ENCODE measurements at regions not wholly inside any gene's neighbourhood (a gene's known extent, or its start where the extent isn't known, plus 50 kb on each side); places are given as distances from the start of the nearest gene placed in this dataset.

GRCh38 chr10:125214283-125214570 is 53.9 kb upstream of the CTBP2 start:
- Histone ChIP-seq H3K4me1 (ENCODE audit: control insufficient read depth, extremely low read depth, insufficient read depth, low read length) (peaks cover 11% of the 10 kb centered on the region), H3K4me2 (ENCODE audit: control insufficient read depth, extremely low read depth, insufficient read depth, low read depth, low read length) (no peak overlapping the region), H3K27ac (ENCODE audit: control insufficient read depth, insufficient read depth, low read length) (no peak overlapping the region), H3K27me3 (ENCODE audit: control insufficient read depth, extremely low read depth, insufficient read depth, low read length) (no peaks in the 10 kb centered on the region), H3K9me1 (ENCODE audit: control insufficient read depth, extremely low read depth, insufficient read depth, low read length) (no peaks in the 10 kb centered on the region), H3K9ac (ENCODE audit: control insufficient read depth, extremely low read depth, insufficient read depth, low read length) (no peak overlapping the region), H3K9me3 (ENCODE audit: control insufficient read depth, low read depth, low read length) (no peaks in the 10 kb centered on the region), H4K20me1 (ENCODE audit: control insufficient read depth, extremely low read depth, insufficient read depth, low read length) (no peaks in the 10 kb centered on the region), H3K79me2 (ENCODE audit: control insufficient read depth, insufficient read depth, low read length) (no peaks in the 10 kb centered on the region), H3K4me3 (ENCODE audit: control insufficient read depth in 2 of 3, extremely low read depth in 1 of 3, insufficient read depth in 2 of 3, low read depth in 1 of 3, low read length in 3 of 3) (no peak overlapping the region), H3K36me3 (ENCODE audit: control insufficient read depth in 2 of 2, extremely low read depth in 1 of 2, insufficient read depth in 2 of 2, low read length in 2 of 2) (no peaks in the 10 kb centered on the region), H2AFZ (ENCODE audit: control insufficient read depth, low read length) (no peak overlapping the region)
- dilution Hi-C loops (cut with MboI; ENCODE audit: extremely low pct_ligation_motif_present, low sequenced_read_pairs): no loop called here
- FAIRE-seq (no peak), DNase-seq (ENCODE audit: low read depth, low spot score) (no peak)
- TF ChIP-seq CTCF (optimal IDR thresholded peaks at IDR 0.05 in 1 of 3, IDR thresholded peaks at IDR 0.05 in 1 of 3, conservative IDR thresholded peaks at IDR 0.05 in 1 of 3; ENCODE audit: extremely low read depth in 1 of 3, insufficient read depth in 2 of 3, low read length in 3 of 3): no peak
- no peak for TF ChIP-seq EZH2 (IDR thresholded peaks at IDR 0.05; ENCODE audit: low read length)

- DNase-seq (ENCODE audit: low read depth, low spot score) (no peak), FAIRE-seq (no peak)
- Histone ChIP-seq H3K36me3 (ENCODE audit: control insufficient read depth in 2 of 2, extremely low read depth in 1 of 2, insufficient read depth in 2 of 2, low read length in 2 of 2) (no peaks in the 10 kb centered on the region), H3K9me3 (ENCODE audit: control insufficient read depth, low read depth, low read length) (no peaks in the 10 kb centered on the region), H3K4me1 (ENCODE audit: control insufficient read depth, extremely low read depth, insufficient read depth, low read length) (peaks cover 16% of the 10 kb centered on the region), H4K20me1 (ENCODE audit: control insufficient read depth, extremely low read depth, insufficient read depth, low read length) (no peaks in the 10 kb centered on the region), H3K27ac (ENCODE audit: control insufficient read depth, insufficient read depth, low read length) (no peak overlapping the region), H3K9me1 (ENCODE audit: control insufficient read depth, extremely low read depth, insufficient read depth, low read length) (no peaks in the 10 kb centered on the region), H3K9ac (ENCODE audit: control insufficient read depth, extremely low read depth, insufficient read depth, low read length) (no peak overlapping the region), H3K27me3 (ENCODE audit: control insufficient read depth, extremely low read depth, insufficient read depth, low read length) (no peaks in the 10 kb centered on the region), H3K4me2 (ENCODE audit: control insufficient read depth, extremely low read depth, insufficient read depth, low read depth, low read length) (no peak overlapping the region), H3K4me3 (ENCODE audit: control insufficient read depth in 2 of 3, extremely low read depth in 1 of 3, insufficient read depth in 2 of 3, low read depth in 1 of 3, low read length in 3 of 3) (no peak overlapping the region), H3K79me2 (ENCODE audit: control insufficient read depth, insufficient read depth, low read length) (no peaks in the 10 kb centered on the region), H2AFZ (ENCODE audit: control insufficient read depth, low read length) (no peak overlapping the region)
- dilution Hi-C loops (cut with MboI; ENCODE audit: extremely low pct_ligation_motif_present, low sequenced_read_pairs): no loop called here
- TF ChIP-seq CTCF (optimal IDR thresholded peaks at IDR 0.05 in 1 of 3, IDR thresholded peaks at IDR 0.05 in 1 of 3, conservative IDR thresholded peaks at IDR 0.05 in 1 of 3; ENCODE audit: extremely low read depth in 1 of 3, insufficient read depth in 2 of 3, low read length in 3 of 3) (no peak), EZH2 (IDR thresholded peaks at IDR 0.05; ENCODE audit: low read length) (no peak)
These were observed 53.3 kb upstream of the CTBP2 start for GRCh38 chr10:125213541-125214282.

Measured in keratinocyte (primary cell).